Mesendoderm (in vitro differentiated cells): ENCODE measurements at regions not wholly inside any gene's neighbourhood (a gene's known extent, or its start where the extent isn't known, plus 50 kb on each side); places are given as distances from the start of the nearest gene placed in this dataset.
A peak's percentile ranks its signal among the peaks of the same experiment; 100 is the strongest.

Source experiments
- DNase-seq: peaks from one replicate; pipeline ENCODE4 v3.0.0; 2013
- H2AK5ac ChIP-seq: 2 replicates; pipeline ENCODE4 v1.6.1; 2013; ENCODE audit warnings: low read length, inconsistent platforms
- H2BK120ac ChIP-seq: 2 replicates; pipeline ENCODE4 v1.6.1; 2013; ENCODE audit warnings: low read depth, mild to moderate bottlenecking, low read length, moderate library complexity, mixed read lengths
- H2BK15ac ChIP-seq: replicated peaks from 2 replicates; pipeline ENCODE4 v1.6.1; 2013; ENCODE audit warnings: low read depth, mild to moderate bottlenecking, moderate library complexity
- H2BK5ac ChIP-seq: 2 replicates; pipeline ENCODE4 v1.6.1; 2013; ENCODE audit warnings: low read length, inconsistent platforms
- H3K18ac ChIP-seq: 2 replicates; pipeline ENCODE4 v1.6.1; 2013; ENCODE audit warnings: mild to moderate bottlenecking, low read length, mixed read lengths
- H3K23ac ChIP-seq: one replicate; pipeline ENCODE4 v1.6.1; 2013; ENCODE audit warnings: low read length
- H3K27ac ChIP-seq: 2 replicates; pipeline ENCODE4 v1.5.1; 2013; ENCODE audit warnings: low read depth, mild to moderate bottlenecking, inconsistent platforms, low read length, moderate library complexity
- H3K27me3 ChIP-seq: 2 replicates; pipeline ENCODE4 v1.6.1; 2013; ENCODE audit warnings: low read length, control low read depth, mild to moderate bottlenecking, inconsistent platforms; ENCODE audit not compliant: insufficient read depth, poor library complexity
- H3K36me3 ChIP-seq: 2 replicates; pipeline ENCODE4 v1.6.1; 2013; ENCODE audit warnings: low read length, inconsistent platforms; ENCODE audit not compliant: control insufficient read depth, insufficient read depth
- H3K4ac ChIP-seq: one replicate; pipeline ENCODE4 v1.6.1; 2013; ENCODE audit warnings: low read depth, mild to moderate bottlenecking, low read length, moderate library complexity
- H3K4me1 ChIP-seq: 2 replicates; pipeline ENCODE4 v1.6.1; 2013; ENCODE audit warnings: low read depth, low read length, inconsistent platforms; ENCODE audit not compliant: control insufficient read depth
- H3K4me2 ChIP-seq: 2 replicates; pipeline ENCODE4 v1.6.1; 2013; ENCODE audit warnings: low read length
- H3K4me3 ChIP-seq: 2 replicates; pipeline ENCODE4 v1.5.1; 2013; ENCODE audit warnings: mild to moderate bottlenecking, low read length
- H3K56ac ChIP-seq: one replicate; pipeline ENCODE4 v1.6.1; 2013; ENCODE audit warnings: low read length
- H3K79me1 ChIP-seq: 2 replicates; pipeline ENCODE4 v1.6.1; 2013; ENCODE audit warnings: low read length, inconsistent platforms
- H3K79me2 ChIP-seq: 2 replicates; pipeline ENCODE4 v1.6.1; 2013; ENCODE audit warnings: mild to moderate bottlenecking, low read length; ENCODE audit not compliant: control insufficient read depth, insufficient read depth
- H3K9ac ChIP-seq: 2 replicates; pipeline ENCODE4 v1.6.1; 2013; ENCODE audit warnings: low read length, inconsistent platforms
- H4K5ac ChIP-seq: one replicate; pipeline ENCODE4 v1.6.1; 2013; ENCODE audit warnings: low read length
- H4K8ac ChIP-seq: one replicate; pipeline ENCODE4 v1.6.1; 2013; ENCODE audit warnings: low read depth, mild to moderate bottlenecking, control low read depth, low read length, moderate library complexity
- WGBS: extraction: QIAGEN DNeasy Blood & Tissue Kit; methylation state at CpG from one replicate; pipeline ENCODE4 v1.1.7; 2013; ENCODE audit warnings: low lambda C conversion rate, missing lambda C conversion rate; ENCODE audit not compliant: insufficient coverage; ENCODE audit errors: extremely low coverage; 5-methylcytosine and 5-hydroxymethylcytosine counted together

GRCh38 chr10:21212348-21212747 lies 313.1 kb downstream of the SKIDA1 start:
- no peak for DNase-seq
- Histone ChIP-seq H2BK5ac (no peak overlapping the region), H2AK5ac (no peak overlapping the region), H3K4ac (no peak overlapping the region), H3K9ac (no peak overlapping the region), H3K18ac (no peak overlapping the region), H3K27me3 (no peaks in the 10 kb centered on the region), H2BK15ac (no peak overlapping the region), H3K79me2 (no peaks in the 10 kb centered on the region), H3K27ac (no peak overlapping the region), H3K4me1 (no peaks in the 10 kb centered on the region), H3K56ac (no peak overlapping the region), H3K36me3 (no peaks in the 10 kb centered on the region), H3K79me1 (peaks cover 1% of the 10 kb centered on the region), H4K8ac (no peak overlapping the region), H3K4me2 (no peak overlapping the region), H4K5ac (no peak overlapping the region), H2BK120ac (no peak overlapping the region), H3K23ac (no peak overlapping the region), H3K4me3 (no peak overlapping the region)
- no CpG with 5 or more reads among the region's 11 CpGs for WGBS

- H3K79me1 ChIP-seq, result peaks cover 1% of the 10 kb centered on the region
- no peak overlapping the region for H3K18ac ChIP-seq
- H3K27ac ChIP-seq, result no peak overlapping the region
- DNase-seq, result no peak
- H3K4me2 ChIP-seq, result no peak overlapping the region
- H3K36me3 ChIP-seq, result no peaks in the 10 kb centered on the region
- H3K4me3 ChIP-seq, result no peak overlapping the region
- no peak overlapping the region for H2BK15ac ChIP-seq
- no peak overlapping the region for H3K9ac ChIP-seq
- no peak overlapping the region for H4K8ac ChIP-seq
- H3K56ac ChIP-seq, result no peak overlapping the region
- no peak overlapping the region for H2AK5ac ChIP-seq
- no peak overlapping the region for H2BK5ac ChIP-seq
- H4K5ac ChIP-seq, result no peak overlapping the region
- no peaks in the 10 kb centered on the region for H3K4me1 ChIP-seq
- no peak overlapping the region for H3K4ac ChIP-seq
- H3K27me3 ChIP-seq, result no peaks in the 10 kb centered on the region
- WGBS, result no CpG with 5 or more reads among the region's 4 CpGs
- no peak overlapping the region for H3K23ac ChIP-seq
- H3K79me2 ChIP-seq, result no peaks in the 10 kb centered on the region
- no peak overlapping the region for H2BK120ac ChIP-seq
These were observed 312.4 kb upstream of the NEBL start for GRCh38 chr10:21209495-21209894.

- Histone ChIP-seq H3K79me1 (no peaks in the 10 kb centered on the region), H3K79me2 (no peaks in the 10 kb centered on the region), H2BK15ac (no peak overlapping the region), H3K4me3 (no peak overlapping the region), H3K27me3 (no peaks in the 10 kb centered on the region), H3K9ac (no peak overlapping the region), H3K4me2 (no peak overlapping the region), H4K5ac (no peak overlapping the region), H3K56ac (no peak overlapping the region), H2BK5ac (no peak overlapping the region), H2AK5ac (no peak overlapping the region), H3K27ac (no peak overlapping the region), H3K4me1 (no peaks in the 10 kb centered on the region), H3K36me3 (no peaks in the 10 kb centered on the region), H3K18ac (no peak overlapping the region), H4K8ac (no peak overlapping the region), H2BK120ac (no peak overlapping the region), H3K4ac (no peak overlapping the region), H3K23ac (no peak overlapping the region)
- WGBS, result no CpG with 5 or more reads among the region's 7 CpGs
- peak; percentile 31 for DNase-seq
These were observed 311.7 kb upstream of the NEBL start for GRCh38 chr10:21208666-21209316.

- H2AK5ac ChIP-seq, result no peak overlapping the region
- H3K4ac ChIP-seq, result no peak overlapping the region
- H3K9ac ChIP-seq, result no peak overlapping the region
- H3K4me3 ChIP-seq, result no peak overlapping the region
- H3K79me2 ChIP-seq, result no peaks in the 10 kb centered on the region
- no peak overlapping the region for H3K4me2 ChIP-seq
- H2BK120ac ChIP-seq, result no peak overlapping the region
- H3K4me1 ChIP-seq, result no peaks in the 10 kb centered on the region
- H4K8ac ChIP-seq, result no peak overlapping the region
- no peak overlapping the region for H3K18ac ChIP-seq
- no peak overlapping the region for H4K5ac ChIP-seq
- no peak overlapping the region for H2BK5ac ChIP-seq
- H2BK15ac ChIP-seq, result no peak overlapping the region
- DNase-seq, result no peak
- no peak overlapping the region for H3K56ac ChIP-seq
- no peaks in the 10 kb centered on the region for H3K36me3 ChIP-seq
- no CpG with 5 or more reads among the region's 4 CpGs for WGBS
- H3K23ac ChIP-seq, result no peak overlapping the region
- H3K27me3 ChIP-seq, result no peaks in the 10 kb centered on the region
- H3K79me1 ChIP-seq, result no peaks in the 10 kb centered on the region
- H3K27ac ChIP-seq, result no peak overlapping the region
These were observed 310.9 kb upstream of the NEBL start for GRCh38 chr10:21207852-21208646.

- no peak overlapping the region for H3K23ac ChIP-seq
- no peak overlapping the region for H4K8ac ChIP-seq
- no peaks in the 10 kb centered on the region for H3K79me1 ChIP-seq
- H3K36me3 ChIP-seq, result no peaks in the 10 kb centered on the region
- H2BK5ac ChIP-seq, result no peak overlapping the region
- H4K5ac ChIP-seq, result no peak overlapping the region
- no peak overlapping the region for H3K9ac ChIP-seq
- H3K4ac ChIP-seq, result no peak overlapping the region
- DNase-seq, result no peak
- H3K4me1 ChIP-seq, result no peaks in the 10 kb centered on the region
- no peak overlapping the region for H3K4me3 ChIP-seq
- H3K79me2 ChIP-seq, result no peaks in the 10 kb centered on the region
- no peak overlapping the region for H3K27ac ChIP-seq
- H2BK120ac ChIP-seq, result no peak overlapping the region
- H3K27me3 ChIP-seq, result no peaks in the 10 kb centered on the region
- no peak overlapping the region for H2BK15ac ChIP-seq
- no peak overlapping the region for H3K4me2 ChIP-seq
- H3K56ac ChIP-seq, result no peak overlapping the region
- no peak overlapping the region for H3K18ac ChIP-seq
- H2AK5ac ChIP-seq, result no peak overlapping the region
These were observed 308.2 kb upstream of the NEBL start for GRCh38 chr10:21205328-21205727.
